PC-9 (cell line): ENCODE measurements at regions not wholly inside any gene's neighbourhood (a gene's known extent, or its start where the extent isn't known, plus 50 kb on each side); places are given as distances from the start of the nearest gene placed in this dataset.

Experiments used
- CTCF ChIP-seq: fragments of 200-600 bp; sonication (generic); conservative IDR thresholded peaks from 2 replicates; pipeline ENCODE4 v1.6.1; 2017; ENCODE audit warnings: mixed run types, antibody characterized with exemption, mild to moderate bottlenecking, moderate library complexity
- EZH2 ChIP-seq: fragments of 200-600 bp; sonication (generic); IDR thresholded peaks from 2 replicates; pipeline ENCODE4 v1.8.0; 2017; ENCODE audit warnings: antibody characterized with exemption, low read depth

- TF ChIP-seq CTCF (no peak), EZH2 (no peak)
These were observed 71.6 kb upstream of the CSF3R start for GRCh38 chr1:36554323-36554628.
